HL-60 (cell line): ENCODE measurements at regions not wholly inside any gene's neighbourhood (a gene's known extent, or its start where the extent isn't known, plus 50 kb on each side); places are given as distances from the start of the nearest gene placed in this dataset.

Experiments used
- GABPA ChIP-seq: IDR thresholded peaks from 2 replicates; pipeline ENCODE4 v1.6.1; 2012; ENCODE audit warnings: low read depth
- POLR2AphosphoS5 ChIP-seq: IDR thresholded peaks from 2 replicates; pipeline ENCODE4 v1.6.1; 2012; ENCODE audit warnings: low read depth
- REST ChIP-seq: IDR thresholded peaks from 2 replicates; pipeline ENCODE4 v1.6.1; 2012; ENCODE audit warnings: low read depth; ENCODE audit not compliant: insufficient replicate concordance
- SPI1 ChIP-seq: IDR thresholded peaks from 2 replicates; pipeline ENCODE4 v1.6.1; 2012; ENCODE audit warnings: low read depth, mild to moderate bottlenecking, borderline replicate concordance
- TF ChIP-seq, protein P1 (sequence below): IDR thresholded peaks from one replicate; pipeline ENCODE4 v1.5.1; 2011; ENCODE audit warnings: low read length, control low read depth, inconsistent platforms; ENCODE audit not compliant: insufficient read depth

DNA sequence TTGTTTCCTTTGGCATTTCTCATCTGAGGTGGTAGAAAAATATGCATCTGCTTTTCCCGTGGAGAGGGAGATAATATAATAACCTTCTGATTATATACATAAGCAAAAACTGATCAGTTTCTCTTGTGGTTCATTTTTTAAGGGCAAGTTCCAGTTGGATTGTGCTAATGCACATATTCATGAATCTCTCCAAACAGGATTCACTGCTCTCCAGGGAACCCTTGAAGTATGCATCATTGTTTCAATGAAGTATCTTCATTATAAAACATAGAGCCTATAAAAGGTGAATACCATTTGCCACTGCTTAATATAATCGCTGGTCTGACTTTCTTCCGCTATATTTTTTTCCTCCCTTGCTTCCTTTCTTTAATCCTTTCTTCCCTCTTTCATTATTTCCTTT lies 384.7 kb downstream of the FIGN start:
- TF ChIP-seq GABPA (no peak), REST (no peak), SPI1 (no peak), POLR2AphosphoS5 (no peak)
- TF ChIP-seq, protein P1, sequence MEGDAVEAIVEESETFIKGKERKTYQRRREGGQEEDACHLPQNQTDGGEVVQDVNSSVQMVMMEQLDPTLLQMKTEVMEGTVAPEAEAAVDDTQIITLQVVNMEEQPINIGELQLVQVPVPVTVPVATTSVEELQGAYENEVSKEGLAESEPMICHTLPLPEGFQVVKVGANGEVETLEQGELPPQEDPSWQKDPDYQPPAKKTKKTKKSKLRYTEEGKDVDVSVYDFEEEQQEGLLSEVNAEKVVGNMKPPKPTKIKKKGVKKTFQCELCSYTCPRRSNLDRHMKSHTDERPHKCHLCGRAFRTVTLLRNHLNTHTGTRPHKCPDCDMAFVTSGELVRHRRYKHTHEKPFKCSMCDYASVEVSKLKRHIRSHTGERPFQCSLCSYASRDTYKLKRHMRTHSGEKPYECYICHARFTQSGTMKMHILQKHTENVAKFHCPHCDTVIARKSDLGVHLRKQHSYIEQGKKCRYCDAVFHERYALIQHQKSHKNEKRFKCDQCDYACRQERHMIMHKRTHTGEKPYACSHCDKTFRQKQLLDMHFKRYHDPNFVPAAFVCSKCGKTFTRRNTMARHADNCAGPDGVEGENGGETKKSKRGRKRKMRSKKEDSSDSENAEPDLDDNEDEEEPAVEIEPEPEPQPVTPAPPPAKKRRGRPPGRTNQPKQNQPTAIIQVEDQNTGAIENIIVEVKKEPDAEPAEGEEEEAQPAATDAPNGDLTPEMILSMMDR, result no peak
